ENCODE measurements at regions not wholly inside any gene's neighbourhood (a gene's known extent, or its start where the extent isn't known, plus 50 kb on each side); places are given as distances from the start of the nearest gene placed in this dataset.

- no peak overlapping the region for H3K4me2 ChIP-seq (ENCODE audit: low read depth, low read length)
- WGBS, 2 experiments (ENCODE audit: extremely low coverage in 2 of 2, insufficient read length in 1 of 2), result 100% methylated on average over 1 of the region's 2 CpGs; no CpG with 5 or more reads in 1 of the 2 experiments
- in situ Hi-C loops (cut with MboI; ENCODE audit: low sequenced_read_pairs), result no loop called here
- H3K27ac ChIP-seq (ENCODE audit: insufficient read depth, low read length), result no peak overlapping the region
- H3K56ac ChIP-seq (ENCODE audit: extremely low read depth, insufficient read depth, low read length), result no peak overlapping the region
- CTCF ChIA-PET, result no interaction called here
- no peak overlapping the region for H3K18ac ChIP-seq (ENCODE audit: low read depth, low read length)
- no peak overlapping the region for H3K4me3 ChIP-seq (ENCODE audit: insufficient read depth, low read depth, low read length)
- no peak overlapping the region for H3K23ac ChIP-seq (ENCODE audit: low read depth, low read length)
- intact Hi-C loops (cut with micrococcal nuclease), result no loop called here
- TF ChIP-seq SMC3 (IDR thresholded peaks at IDR 0.05; ENCODE audit: low read depth, low read length), result no peak
- no peak overlapping the region for H4K5ac ChIP-seq (ENCODE audit: low read depth, low read length)
- H3K27me3 ChIP-seq (ENCODE audit: control insufficient read depth, insufficient read depth, low read length), result no peaks in the 10 kb centered on the region
- H2AK5ac ChIP-seq (ENCODE audit: low read depth, low read length), result no peak overlapping the region
- no peak overlapping the region for H4K8ac ChIP-seq (ENCODE audit: low read depth in 2 of 2, low read length in 2 of 2)
- H3K79me1 ChIP-seq (ENCODE audit: low read depth in 1 of 2, low read length in 2 of 2), result no peaks in the 10 kb centered on the region
- no peak overlapping the region for H2AFZ ChIP-seq (replicated peaks; ENCODE audit: low read length, poor library complexity)
- POLR2A ChIA-PET (ENCODE audit: unreplicated experiment), result no interaction called here
- no peak overlapping the region for H3K4ac ChIP-seq (ENCODE audit: low read depth, low read length)
- H2BK20ac ChIP-seq (ENCODE audit: low read depth, low read length), result no peak overlapping the region
- no peak overlapping the region for H3K14ac ChIP-seq (replicated peaks; ENCODE audit: low read depth, low read length)
- no peak overlapping the region for H2BK5ac ChIP-seq (ENCODE audit: low read depth, low read length, poor library complexity, severe bottlenecking)
- H4K20me1 ChIP-seq (ENCODE audit: insufficient read depth, low read length), result no peaks in the 10 kb centered on the region
- no peak overlapping the region for H3K9ac ChIP-seq (ENCODE audit: low read depth, low read length)
- H2BK15ac ChIP-seq (ENCODE audit: low read depth, low read length), result no peak overlapping the region
- no peak overlapping the region for H4K91ac ChIP-seq (ENCODE audit: insufficient read depth, low read depth, low read length)
- BruUV-seq (replicated peaks), result no TSS peak
- H2BK120ac ChIP-seq (ENCODE audit: low read depth, low read length), result no peak overlapping the region
- DNase-seq, result no peak
- peaks cover 10% of the 10 kb centered on the region for H3K4me1 ChIP-seq (ENCODE audit: control insufficient read depth, insufficient read depth, low read length)
- H2AK9ac ChIP-seq (replicated peaks; ENCODE audit: low read depth, low read length, poor library complexity), result no peak overlapping the region
- no peaks in the 10 kb centered on the region for H3K36me3 ChIP-seq (ENCODE audit: control insufficient read depth, insufficient read depth, low read length)
- H3K9me3 ChIP-seq (ENCODE audit: control insufficient read depth, insufficient read depth, low read length), result no peaks in the 10 kb centered on the region
- dilution Hi-C loops (cut with HindIII; ENCODE audit: low sequenced_read_pairs, unreplicated experiment), result no loop called here
- H3K9me1 ChIP-seq (ENCODE audit: insufficient read depth, low read length), result no peaks in the 10 kb centered on the region
- no peak for ATAC-seq (ENCODE audit: low read depth)
Observed at GRCh38 chr2:18787726-18788125, 198.4 kb upstream of the NT5C1B start.

All from IMR-90 (cell line).